PC-9 (cell line): ENCODE measurements at regions not wholly inside any gene's neighbourhood (a gene's known extent, or its start where the extent isn't known, plus 50 kb on each side); places are given as distances from the start of the nearest gene placed in this dataset.

Source experiments
- EZH2 ChIP-seq: fragments of 200-600 bp; sonication (generic); IDR thresholded peaks from 2 replicates; pipeline ENCODE4 v1.8.0; 2017; ENCODE audit warnings: antibody characterized with exemption, low read depth
- TF ChIP-seq, protein P1 (sequence below): fragments of 200-600 bp; sonication (generic); conservative IDR thresholded peaks from 2 replicates; pipeline ENCODE4 v1.6.1; 2017; ENCODE audit warnings: mixed run types, antibody characterized with exemption, mild to moderate bottlenecking, moderate library complexity

GRCh38 chr21:19489930-19490329, 1086.3 kb upstream of the TMPRSS15 start:
- TF ChIP-seq, protein P1, sequence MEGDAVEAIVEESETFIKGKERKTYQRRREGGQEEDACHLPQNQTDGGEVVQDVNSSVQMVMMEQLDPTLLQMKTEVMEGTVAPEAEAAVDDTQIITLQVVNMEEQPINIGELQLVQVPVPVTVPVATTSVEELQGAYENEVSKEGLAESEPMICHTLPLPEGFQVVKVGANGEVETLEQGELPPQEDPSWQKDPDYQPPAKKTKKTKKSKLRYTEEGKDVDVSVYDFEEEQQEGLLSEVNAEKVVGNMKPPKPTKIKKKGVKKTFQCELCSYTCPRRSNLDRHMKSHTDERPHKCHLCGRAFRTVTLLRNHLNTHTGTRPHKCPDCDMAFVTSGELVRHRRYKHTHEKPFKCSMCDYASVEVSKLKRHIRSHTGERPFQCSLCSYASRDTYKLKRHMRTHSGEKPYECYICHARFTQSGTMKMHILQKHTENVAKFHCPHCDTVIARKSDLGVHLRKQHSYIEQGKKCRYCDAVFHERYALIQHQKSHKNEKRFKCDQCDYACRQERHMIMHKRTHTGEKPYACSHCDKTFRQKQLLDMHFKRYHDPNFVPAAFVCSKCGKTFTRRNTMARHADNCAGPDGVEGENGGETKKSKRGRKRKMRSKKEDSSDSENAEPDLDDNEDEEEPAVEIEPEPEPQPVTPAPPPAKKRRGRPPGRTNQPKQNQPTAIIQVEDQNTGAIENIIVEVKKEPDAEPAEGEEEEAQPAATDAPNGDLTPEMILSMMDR: no peak
- TF ChIP-seq EZH2: no peak
